BJ (cell line): ENCODE measurements at regions not wholly inside any gene's neighbourhood (a gene's known extent, or its start where the extent isn't known, plus 50 kb on each side); places are given as distances from the start of the nearest gene placed in this dataset.
"Not testable (repeated sequence)": the region's sequence is repeated elsewhere in the genome, so short reads cannot be mapped to it uniquely, and the experiment has no call there.

Source experiments
- CTCF ChIA-PET: fragments of 350-600 bp; formaldehyde crosslinking; extraction: SDS; loops from one replicate; lab custom pipeline; 2021; ENCODE audit warnings: antibody characterized with exemption, inconsistent platforms; lab: Yijun Ruan, JAX
- POLR2A ChIA-PET: fragments of 300-600 bp; sonication (Branson Sonifier 250); formaldehyde crosslinking; extraction: SDS; loops from one replicate; lab custom pipeline; 2021; ENCODE audit warnings: antibody characterized with exemption; lab: Charles Lee
- DNase-seq: peaks from one replicate; pipeline ENCODE4 v3.0.0-alpha.2; 2011; ENCODE audit warnings: low read depth
- H3K27me3 ChIP-seq: 2 replicates; pipeline ENCODE4 v1.6.0; 2011; ENCODE audit warnings: low read length; ENCODE audit not compliant: control insufficient read depth, insufficient read depth
- H3K36me3 ChIP-seq: 2 replicates; pipeline ENCODE4 v1.5.1; 2011; ENCODE audit warnings: low read length; ENCODE audit not compliant: control insufficient read depth, insufficient read depth
- H3K4me3 ChIP-seq: 2 replicates; pipeline ENCODE4 v1.5.1; 2011; ENCODE audit warnings: low read depth, mild to moderate bottlenecking, control low read depth, low read length
- CTCF ChIP-seq: IDR thresholded peaks from 2 replicates; pipeline ENCODE4 v1.5.1; 2011; ENCODE audit warnings: low read depth, mild to moderate bottlenecking, control low read depth, inconsistent platforms, low read length, moderate library complexity; ENCODE audit not compliant: insufficient read depth

GRCh38 chrX:6941041-6941440 is 206.5 kb upstream of the STS start:
- H3K4me3 ChIP-seq = no peak overlapping the region
- CTCF ChIA-PET = no interaction called here
- no peaks in the 10 kb centered on the region for H3K36me3 ChIP-seq
- TF ChIP-seq CTCF = no peak
- POLR2A ChIA-PET = no interaction called here
- DNase-seq = peak; percentile 3
- H3K27me3 ChIP-seq = no peaks in the 10 kb centered on the region

- H3K27me3 ChIP-seq, H3K36me3 ChIP-seq, POLR2A ChIA-PET, H3K4me3 ChIP-seq, CTCF ChIA-PET, DNase-seq: not testable (repeated sequence)
These were observed 214.6 kb upstream of the STS start for GRCh38 chrX:6932942-6933341.

- CTCF ChIA-PET = no interaction called here
These were observed 217.1 kb upstream of the STS start for GRCh38 chrX:6930307-6930849.

GRCh38 chrX:6924443-6925077 is 223.0 kb upstream of the STS start:
- no peak overlapping the region for H3K4me3 ChIP-seq

More at GRCh38 chrX:6930307-6930849, 217.1 kb upstream of the STS start:
- POLR2A ChIA-PET = no interaction called here
- Histone ChIP-seq H3K36me3 (no peaks in the 10 kb centered on the region), H3K27me3 (no peaks in the 10 kb centered on the region), H3K4me3 (no peak overlapping the region)
- no peak for TF ChIP-seq CTCF
- DNase-seq = no peak

GRCh38 chrX:6917666-6918065 is 229.8 kb upstream of the STS start:
- H3K36me3 ChIP-seq = no peaks in the 10 kb centered on the region
- CTCF ChIA-PET = no interaction called here
- H3K4me3 ChIP-seq = no peak overlapping the region
- POLR2A ChIA-PET = no interaction called here
- DNase-seq = no peak
- H3K27me3 ChIP-seq = no peaks in the 10 kb centered on the region
- no peak for TF ChIP-seq CTCF

More at GRCh38 chrX:6924443-6925077, 223.0 kb upstream of the STS start:
- no peaks in the 10 kb centered on the region for H3K36me3 ChIP-seq
- no peak for TF ChIP-seq CTCF
- CTCF ChIA-PET = no interaction called here
- no peaks in the 10 kb centered on the region for H3K27me3 ChIP-seq
- no peak for DNase-seq
- POLR2A ChIA-PET = no interaction called here

GRCh38 chrX:6910218-6910617 is 237.3 kb upstream of the STS start:
- no peaks in the 10 kb centered on the region for H3K36me3 ChIP-seq
- TF ChIP-seq CTCF = no peak
- H3K27me3 ChIP-seq = no peaks in the 10 kb centered on the region
- ChIA-PET POLR2A (no interaction called here), CTCF (no interaction called here)
- no peak for DNase-seq
- H3K4me3 ChIP-seq = no peak overlapping the region
